CD1c-positive myeloid dendritic cell (primary cell): ENCODE measurements at regions not wholly inside any gene's neighbourhood (a gene's known extent, or its start where the extent isn't known, plus 50 kb on each side); places are given as distances from the start of the nearest gene placed in this dataset.

Experiments used
- DNase-seq: peaks from one replicate; pipeline ENCODE4 v3.0.0-alpha.2; 2016; ENCODE audit errors: extremely low spot score

DNA sequence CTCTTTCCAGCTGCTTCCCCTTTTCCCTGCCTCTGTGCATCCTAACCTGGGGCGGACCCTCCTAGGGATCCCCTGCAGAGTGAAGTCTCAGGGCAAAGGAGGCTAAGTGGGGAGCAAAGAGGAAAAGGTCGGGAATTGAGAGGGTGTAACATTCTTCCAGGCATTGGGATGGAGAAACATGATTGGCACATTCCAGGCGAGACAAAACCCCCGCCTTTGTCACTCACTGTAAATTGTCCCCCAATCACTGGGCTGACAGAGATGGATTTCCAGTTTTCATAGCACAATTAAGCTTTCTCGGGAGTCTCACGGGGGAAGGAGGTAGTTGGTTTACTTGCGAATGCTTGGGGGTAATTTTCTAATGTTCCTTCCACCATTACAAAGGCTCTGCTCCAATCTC is 74.9 kb downstream of the MIAT start:
- DNase-seq: no peak

DNA sequence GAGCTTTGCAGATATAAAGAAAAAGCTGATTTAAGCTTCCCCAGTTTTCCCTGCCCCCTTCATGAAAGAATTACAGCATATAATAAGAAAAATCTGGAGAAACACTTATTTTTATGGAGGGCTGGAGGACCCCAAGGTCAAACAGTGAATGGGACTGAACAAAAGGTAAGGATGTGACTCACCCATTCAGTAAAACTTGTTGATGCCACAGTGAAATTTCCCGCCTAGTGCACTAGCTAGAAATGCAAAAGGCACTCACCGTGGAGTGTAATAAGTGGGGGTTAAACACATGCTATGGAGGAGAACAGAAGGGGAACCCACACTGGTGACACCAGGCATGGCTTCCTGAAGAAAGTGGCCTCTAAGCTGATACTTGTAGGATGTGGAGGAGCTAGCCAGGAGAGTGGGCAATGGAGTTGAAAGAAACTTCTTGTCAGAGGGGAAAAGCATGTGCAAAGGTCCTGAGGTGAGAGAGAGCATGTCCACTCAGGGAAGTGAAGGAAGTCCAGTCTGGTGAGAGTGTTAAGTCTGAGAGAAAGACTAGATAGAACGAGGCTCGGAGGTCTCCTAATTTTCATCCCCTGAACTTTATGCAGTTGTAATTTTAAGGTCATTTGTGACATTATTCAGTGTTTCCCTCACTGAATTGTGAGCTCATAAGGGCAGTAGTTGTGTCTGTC is 77.1 kb downstream of the MIAT start:
- DNase-seq: no peak

DNA sequence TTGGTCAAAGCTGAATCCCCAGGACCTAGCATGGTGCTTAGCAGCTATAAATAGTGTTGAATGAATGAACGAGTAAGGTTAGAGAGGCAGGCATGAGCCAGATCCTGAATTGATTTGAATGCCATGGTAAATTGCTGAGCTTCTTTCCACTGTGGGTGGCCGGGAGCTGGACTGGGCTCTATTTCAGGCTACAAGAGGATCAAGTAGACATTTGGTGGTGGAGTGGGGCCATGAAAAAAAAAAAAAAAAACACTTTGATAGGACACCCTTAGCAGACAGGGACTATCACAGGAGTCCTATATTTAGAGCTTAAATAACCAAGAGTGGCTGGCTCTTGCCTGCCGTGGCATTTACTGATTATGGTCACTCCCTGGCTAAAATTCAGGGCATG is 77.6 kb downstream of the MIAT start:
- no peak for DNase-seq

DNA sequence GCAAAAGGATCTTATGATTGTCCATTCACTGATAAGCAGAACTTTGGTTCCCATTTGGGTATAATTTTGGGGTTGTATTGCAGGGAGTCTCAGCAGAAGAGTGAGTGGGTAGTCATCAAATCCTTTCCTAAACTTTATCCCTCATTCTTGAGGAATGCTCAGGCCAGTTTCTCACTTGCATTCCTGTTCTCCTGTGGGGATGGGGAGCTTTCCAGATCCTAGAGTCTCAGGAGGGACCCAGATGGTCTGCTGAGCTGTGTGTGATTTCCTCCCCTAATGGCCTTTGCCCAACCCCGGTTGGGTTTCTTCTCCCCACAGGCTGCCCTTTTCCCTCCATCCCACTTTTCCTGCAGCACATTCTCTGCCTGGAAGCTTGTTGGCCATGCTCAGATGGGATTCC is 79.9 kb downstream of the MIAT start:
- DNase-seq: no peak

DNA sequence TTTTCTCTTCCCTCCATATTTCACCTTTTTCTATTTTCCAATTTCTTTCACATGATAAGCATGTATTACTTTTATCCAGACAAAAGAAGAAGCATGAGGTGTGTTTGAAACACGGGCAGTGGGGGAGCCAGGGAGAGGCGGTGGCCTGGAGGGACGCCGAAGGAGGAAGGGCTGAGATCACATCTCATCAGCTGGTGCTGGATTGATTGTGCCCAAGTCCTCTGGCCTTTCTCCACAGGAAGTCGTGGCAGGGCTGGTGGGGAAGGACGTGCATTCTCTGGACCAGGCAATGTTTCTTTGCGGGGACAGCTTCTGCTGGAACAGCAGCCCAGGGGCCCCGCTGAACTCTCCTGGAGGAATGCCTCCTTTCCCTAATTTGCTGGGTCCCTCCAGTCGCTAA is 82.9 kb downstream of the MIAT start:
- no peak for DNase-seq

DNA sequence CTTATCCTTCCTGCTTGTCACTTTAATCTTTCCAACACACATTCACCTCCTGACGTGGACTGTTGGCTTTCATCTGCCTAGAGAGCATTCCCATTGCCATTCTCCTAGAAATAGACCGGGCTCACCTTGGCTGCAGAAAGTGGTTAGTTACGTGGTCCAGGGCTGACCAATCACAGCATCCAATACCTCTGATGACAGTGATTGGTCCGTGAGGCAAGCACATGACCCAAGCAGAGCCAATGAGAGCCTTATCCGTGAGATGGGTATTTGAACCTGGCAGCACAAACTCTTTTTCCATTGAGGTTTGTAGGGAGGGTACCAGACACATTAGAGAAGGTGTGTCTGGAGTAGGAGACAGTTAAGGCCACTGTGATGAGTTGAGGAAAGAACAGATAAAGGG is 85.8 kb downstream of the MIAT start:
- no peak for DNase-seq

DNA sequence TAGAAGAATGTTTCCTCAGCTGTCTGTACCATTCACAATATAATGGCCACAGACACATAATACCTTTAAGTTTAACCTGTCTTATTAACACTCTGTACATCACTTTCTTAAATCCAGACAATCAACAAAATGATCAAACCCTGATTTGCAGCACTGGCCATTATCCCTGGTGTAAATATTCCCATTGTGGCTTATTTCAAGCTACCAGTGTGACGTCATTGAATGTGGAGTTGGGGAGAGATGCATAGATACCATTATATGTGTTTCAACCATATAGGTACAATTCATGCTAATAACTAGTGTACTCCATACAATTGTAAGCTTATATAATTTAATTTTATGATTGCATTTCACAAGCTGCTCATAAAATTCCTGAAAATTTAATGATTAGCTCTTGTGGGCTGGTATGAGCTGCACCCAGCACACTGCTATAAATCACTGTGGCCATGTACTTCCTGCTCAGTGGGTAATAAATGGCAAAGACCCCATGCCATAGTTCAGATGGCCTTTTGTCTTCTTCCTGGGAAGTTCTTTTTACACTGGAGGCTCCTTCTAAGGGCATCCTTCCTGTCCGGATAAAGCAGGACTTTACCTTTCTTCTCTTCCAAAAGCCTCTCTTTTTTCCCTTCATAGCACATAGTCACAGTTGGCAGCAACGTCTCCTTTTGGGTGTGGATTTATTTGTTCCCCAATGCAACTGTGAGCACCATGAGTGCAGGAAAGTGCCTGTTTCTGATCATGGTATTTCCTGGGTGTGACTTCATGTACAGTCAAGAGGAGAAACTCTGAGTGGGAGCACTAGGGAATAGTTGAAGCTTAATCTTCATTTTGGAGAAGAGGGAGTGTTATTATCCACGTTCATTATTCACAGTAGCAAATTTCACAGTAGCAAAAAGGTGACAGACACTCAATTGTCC is 87.8 kb downstream of the MIAT start:
- DNase-seq: no peak

DNA sequence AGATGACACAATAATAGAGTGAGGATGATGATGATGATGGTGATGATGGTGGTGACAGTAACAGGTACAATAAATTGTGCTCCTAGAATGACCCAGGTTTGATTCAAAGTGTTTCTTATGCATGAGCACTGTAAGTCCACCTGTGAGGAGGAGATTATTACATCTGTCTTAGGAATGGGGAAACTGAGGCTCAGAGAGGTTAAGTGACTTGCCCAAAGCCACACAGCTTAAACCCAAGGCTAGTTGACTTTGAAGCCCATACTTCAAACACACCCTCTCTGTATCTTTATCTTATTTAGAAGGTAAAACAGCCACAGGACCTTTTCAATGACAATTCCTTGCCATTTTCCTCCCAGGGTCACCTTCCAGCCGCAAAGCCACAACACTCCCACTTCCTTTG is 88.9 kb downstream of the MIAT start:
- DNase-seq: no peak

DNA sequence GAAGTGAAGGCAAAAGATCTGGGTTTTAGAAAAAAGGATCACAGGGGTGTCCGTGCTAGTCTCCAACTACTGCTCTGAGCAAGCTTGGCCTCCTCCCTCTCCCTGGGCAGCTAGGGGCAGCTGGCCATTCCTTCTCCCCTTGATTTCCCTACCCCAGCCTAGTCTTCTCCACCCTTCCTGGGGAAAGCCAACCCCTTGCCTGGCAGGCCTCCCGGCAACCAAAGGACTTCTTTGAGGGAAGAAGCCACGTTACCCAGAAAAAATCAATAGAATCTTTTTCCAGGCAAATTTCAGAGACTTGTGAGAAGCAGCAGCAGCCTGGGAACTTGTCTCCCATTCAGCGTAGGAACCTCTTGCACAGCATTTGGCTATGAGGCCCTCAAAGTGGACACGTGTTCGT is 91.5 kb downstream of the MIAT start:
- DNase-seq: no peak

DNA sequence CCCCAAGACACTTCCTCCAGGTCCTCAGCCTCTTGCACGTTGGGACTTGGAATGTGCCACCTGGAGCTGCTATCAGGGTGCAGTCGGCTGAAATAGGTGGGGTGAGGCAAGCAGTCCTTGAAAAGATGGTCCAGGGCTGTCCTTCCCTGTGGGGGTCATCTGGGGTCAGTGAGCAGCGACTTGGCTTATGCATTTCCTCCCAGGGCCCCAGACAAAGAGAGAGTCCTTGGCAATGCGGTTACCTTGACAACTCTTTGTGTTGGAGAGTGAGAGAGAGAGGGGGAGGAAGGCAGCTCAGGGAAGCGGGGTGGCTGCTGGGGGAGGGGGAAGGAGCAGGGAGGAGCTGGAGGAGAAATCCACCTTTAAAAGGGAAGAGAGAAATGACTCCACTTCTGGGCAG is 93.8 kb downstream of the MIAT start:
- no peak for DNase-seq

DNA sequence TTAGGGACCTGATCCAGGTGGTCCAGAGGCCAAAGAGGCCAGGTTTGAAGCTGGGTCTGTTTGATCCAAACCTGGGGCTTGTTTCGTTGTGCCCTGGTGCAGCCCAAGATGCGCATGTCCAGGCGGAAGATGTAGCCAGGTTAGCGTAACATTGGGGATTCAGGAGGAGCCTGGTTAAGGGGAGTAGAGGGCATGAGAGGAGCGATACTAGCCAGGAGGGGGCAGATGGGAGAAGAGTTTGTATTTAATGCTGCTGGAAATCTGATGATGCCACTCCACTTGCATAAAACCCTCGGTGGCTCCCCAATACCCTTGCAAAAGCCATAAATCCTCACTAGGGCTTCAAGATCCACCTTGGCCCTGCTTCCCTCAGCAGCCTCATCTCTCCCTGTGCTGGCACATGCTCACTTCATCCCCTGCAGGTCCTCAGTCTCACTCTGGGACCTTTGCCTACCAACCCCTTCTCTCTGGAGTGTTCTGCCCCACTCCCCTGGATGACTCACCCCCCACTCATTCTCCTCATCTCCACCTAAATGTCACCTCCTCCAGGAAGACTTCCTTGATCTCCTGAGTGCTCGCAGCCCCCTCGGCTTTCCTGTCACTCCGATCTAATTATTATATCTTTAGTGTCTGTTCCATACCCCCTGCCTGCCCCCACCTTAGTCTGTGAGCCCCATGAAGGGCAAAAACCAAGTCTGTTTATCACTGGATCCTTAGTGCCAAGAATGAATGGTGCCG is 95.9 kb downstream of the MIAT start:
- DNase-seq: no peak

DNA sequence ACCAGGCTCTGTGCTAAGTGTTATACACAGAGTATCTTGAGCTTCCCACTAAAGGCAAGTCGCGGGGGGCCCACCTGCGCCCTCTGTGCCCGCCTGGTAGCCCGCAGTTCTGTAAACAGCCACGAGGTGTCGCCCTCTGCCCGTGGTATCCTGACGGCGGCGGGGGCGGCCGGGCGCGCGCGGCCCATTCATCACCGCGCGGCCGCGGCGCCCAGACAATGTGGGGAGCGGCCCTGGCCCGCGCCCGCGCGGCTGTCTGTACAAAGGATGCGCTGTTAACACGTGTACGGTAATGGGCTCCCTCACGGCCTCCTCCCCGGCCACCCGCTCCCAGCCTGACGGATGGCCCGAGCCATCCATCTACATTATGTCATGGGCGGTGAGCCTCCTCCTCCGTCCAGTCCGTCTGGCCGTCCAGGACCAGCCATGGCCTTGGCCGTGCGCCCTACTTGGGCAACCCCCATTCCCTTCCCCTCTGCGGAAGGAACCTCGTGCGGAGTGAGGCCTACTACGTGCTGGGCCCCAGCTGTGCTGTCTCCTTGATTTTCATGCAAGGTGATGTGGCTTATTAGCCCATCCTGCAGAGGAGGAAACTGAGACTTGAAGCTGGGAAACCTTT is 99.4 kb downstream of the MIAT start:
- peak; percentile 41 for DNase-seq

DNA sequence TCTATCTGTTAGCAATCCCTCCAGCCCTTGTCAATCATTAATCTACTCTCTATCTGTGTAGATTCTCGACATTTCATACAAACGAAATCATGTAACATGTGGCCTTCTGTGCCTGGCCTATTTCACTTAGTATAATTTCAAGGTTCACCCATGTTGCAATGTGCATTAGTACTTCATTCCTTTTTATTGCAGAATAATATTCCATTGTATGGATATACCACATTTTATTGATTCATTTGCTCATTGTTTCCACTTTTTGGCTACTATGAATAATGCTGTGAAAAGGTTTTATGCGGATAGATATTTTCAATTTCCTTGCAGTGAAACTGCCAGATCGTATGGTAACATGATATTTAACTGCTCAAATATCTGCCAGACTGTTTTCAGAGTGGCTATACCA is 100.1 kb downstream of the MIAT start:
- no peak for DNase-seq

DNA sequence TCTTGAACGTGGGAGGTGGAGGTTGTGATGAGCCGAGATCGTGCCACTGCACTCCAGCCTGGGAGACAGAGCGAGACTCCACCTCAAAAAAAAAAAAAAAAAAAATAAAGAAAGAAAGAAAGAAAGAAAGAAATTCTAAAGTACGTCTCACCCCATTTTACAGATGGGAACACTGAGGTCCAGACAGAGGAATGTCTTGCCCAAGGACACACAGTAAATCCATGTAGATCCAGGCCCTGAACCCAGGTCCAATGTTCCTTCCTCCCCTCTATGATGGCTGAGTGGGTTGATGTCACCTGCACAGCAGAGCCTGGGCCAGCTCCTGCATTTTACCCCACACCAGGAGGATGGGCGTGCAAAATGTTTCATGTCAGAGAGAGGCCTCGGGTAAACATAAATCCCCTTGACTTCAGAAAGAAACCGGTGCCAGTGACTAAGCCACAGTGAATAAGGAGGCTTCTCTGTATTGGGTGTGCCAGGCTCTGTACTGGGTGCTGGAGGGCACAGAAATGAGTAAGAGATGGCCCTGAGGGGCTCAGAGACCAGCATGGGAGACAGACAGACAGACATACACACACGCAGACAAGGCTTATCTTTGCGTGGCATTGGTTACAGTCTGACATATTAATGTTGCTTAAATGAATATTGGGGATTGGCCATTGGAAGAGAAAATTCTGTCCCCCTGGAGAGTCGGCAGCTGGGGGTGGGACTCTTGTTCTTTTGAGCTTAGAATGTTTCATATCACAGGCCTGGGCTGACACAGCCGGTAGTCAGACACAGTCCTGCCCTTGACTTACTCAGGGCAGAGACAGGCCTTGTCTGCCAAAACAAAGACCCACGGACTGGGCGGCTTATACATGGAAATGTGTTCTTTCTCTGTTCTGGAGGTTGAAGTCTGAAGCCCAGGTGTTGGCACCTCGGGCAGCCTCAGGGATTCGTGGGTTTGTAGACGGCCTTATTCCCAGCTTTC is 105.4 kb downstream of the MIAT start:
- DNase-seq: no peak

DNA sequence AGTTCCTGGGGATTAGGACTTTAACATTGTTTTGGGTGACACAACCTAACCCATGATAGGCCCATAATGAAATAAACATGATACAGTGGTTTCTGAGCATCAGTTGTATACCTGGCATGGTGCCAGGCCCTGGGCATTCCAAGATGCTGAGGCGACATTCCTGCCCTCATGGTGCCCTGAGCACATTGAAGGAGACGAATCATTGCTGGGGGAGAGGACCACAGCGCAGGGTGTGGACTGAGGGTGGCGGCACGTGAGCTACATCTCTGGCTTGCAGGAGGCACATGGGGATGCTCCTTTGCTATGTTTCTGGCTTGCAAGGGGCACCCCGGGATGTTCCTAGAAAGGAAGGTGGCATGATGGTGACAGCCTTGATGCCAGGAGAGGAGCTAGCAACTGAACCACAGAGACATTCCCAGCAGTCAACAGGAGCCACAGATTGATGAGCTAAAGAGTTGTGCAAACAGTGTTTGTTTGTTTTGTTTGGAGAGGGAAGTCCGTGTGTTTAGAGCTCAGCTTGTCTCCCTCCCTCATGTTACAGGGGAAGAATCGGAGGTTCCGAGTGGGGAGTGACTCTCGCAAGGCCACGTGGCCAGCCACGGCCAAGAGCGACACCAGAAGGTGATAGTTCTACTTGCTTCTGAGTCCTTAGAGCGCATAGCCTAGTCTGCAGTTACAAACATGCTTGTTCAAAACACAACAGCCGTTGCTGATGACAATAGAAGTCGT is 106.4 kb downstream of the MIAT start:
- DNase-seq: no peak

DNA sequence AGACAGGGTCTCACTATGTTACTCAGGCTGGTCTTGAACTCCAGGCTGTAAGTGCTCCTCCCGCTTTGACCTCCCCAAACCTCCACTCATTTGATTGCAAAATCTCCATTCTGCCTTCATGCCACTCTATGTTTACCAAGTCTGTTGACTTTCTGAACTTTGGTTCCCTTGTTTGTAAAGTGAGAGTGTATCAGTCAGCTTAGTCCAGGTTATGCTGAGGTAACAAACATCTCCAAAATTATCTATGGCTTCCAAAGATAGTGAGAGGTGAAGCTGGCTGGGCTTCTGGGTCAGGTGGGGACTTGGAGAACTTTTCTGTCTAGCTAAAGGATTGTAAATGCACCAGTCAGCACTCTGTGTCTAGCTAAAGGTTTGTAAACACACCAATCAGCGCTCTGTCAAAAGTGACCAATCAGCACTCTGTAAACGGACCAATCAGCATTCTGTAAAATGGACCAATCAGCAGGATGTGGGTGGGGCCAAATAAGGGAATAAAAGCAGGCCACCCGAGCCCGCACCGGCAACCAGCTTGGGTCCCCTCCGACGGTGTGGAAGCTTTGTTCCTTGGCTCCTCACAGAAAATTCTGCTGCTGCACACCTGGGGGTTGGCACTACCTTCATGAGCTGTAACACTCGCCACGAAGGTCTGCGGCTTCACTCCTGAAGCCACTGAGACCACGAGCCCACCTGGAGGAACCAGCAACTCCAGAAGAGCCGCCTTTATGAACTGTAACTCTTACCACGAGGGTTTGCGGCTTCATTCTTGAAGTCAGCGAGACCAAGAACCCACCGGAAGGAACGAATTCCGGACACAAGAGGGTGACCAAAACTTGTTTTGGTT is 109.3 kb downstream of the MIAT start:
- DNase-seq: no peak

DNA sequence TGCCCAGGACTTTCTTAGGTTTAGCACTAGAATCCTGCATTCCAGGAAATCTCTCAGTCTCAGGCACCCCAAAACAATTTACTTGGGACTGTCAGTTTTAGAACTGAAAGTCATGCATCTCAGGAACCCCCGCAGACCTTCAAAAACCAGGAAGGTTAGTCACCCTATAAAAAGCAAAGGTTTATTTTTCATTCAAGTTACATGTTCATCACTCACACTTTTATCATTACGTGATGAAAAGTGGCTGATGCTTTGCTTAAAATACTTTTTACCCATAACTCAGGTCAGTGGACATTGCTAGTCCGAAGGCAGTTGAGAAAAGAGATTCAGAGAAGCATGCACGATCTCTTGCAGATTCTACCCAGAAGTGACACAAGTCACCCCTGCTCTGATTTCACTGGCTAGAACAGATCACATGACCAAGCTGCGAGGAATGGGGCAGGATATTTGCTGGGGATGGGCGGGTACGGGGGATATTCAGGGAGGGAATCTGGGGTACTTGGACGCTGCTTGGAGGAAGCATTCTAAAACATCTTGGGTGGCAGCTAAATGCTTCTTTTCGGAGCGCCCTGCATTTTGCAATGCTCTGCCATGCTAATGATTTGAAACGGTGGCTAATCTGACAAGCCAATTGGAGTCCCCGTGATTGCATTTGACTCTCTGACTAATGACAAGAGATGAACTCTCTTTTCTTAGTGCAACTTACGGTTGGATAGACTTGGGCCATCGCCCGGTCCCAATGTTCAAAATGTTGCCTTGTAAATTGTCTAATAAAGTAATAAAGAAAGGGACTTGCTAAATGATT is 110.2 kb downstream of the MIAT start:
- no peak for DNase-seq

DNA sequence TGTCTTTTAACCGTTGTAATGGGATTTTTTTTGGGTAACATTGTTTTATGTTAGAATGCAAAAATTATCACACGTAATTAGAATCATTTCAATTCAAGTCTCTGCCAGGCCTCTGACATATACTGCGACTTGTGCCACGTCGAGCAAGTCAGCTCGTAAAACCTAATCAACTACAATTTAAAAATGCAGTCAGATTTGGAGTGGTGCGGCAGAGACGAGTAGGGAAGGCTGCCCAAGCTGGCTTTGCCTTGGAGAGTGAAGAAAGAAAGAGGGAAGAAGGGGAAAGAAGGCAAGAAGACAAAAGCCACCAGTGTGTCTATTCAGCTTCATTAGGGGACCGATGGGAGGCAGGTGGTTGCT is 110.7 kb downstream of the MIAT start:
- no peak for DNase-seq

DNA sequence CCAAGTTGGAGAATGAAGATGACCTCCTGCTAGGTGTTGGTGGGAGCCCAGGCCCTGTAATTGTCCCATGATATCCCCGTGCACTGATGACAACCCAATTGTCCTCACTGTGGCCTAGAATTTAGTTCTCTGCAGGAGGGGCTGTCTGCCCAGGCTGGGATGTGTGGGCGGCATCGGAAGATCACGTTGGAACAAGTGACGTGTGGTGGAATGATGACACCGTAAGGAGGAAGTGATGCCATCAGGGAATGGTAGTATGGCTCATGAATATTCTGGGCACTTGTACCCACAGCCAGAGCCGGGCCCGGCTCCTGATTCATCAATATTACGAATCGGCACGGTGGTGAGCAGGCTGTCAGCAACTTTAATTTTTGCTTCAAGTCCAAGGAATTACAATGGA is 111.6 kb downstream of the MIAT start:
- DNase-seq: peak; percentile 20
